ENCODE measurements at regions not wholly inside any gene's neighbourhood (a gene's known extent, or its start where the extent isn't known, plus 50 kb on each side); places are given as distances from the start of the nearest gene placed in this dataset.

DNA sequence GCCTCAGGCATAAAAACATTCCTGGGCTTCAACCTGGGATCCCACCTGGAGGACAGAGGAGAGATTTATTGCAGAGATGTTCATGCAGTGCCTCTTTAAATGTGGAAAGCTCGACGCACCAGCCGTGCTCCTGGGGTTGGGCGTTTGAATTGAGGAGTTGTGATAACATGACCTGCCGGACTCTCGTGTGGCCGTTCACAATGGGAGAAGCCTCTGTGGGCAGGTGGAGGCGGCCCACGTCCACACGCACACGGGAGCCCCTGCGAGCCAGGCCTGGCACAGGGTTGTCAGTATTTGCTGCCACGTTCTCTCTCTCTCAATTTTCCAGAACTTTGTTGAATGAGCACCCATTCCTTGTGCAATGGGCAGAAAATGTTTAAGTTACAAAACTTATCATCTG, 58.3 kb upstream of the PPARA start:
- no peak for DNase-seq

GRCh38 chr22:46092670-46093410, 57.5 kb upstream of the PPARA start:
- no peak for DNase-seq

DNA sequence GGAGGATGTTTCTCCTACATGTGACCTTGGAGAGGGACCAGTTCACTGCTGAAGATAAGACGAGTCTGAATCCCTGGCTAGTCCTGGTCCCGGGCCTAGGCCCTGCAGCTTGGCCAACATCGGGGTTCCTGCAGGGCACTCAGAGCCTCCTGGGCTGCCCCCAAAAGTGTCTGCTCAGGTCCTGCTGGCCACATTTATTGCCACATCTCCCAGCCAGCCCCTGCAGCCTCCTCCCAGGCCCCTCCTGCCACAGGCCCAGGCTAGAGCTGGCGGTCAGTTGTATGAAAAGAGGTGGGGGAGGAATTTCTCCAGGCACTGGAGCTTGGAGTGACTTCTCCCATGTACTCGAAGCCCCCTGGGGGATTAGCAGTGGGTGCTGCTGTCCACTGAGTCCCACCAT, 56.5 kb upstream of the PPARA start:
- DNase-seq = no peak

DNA sequence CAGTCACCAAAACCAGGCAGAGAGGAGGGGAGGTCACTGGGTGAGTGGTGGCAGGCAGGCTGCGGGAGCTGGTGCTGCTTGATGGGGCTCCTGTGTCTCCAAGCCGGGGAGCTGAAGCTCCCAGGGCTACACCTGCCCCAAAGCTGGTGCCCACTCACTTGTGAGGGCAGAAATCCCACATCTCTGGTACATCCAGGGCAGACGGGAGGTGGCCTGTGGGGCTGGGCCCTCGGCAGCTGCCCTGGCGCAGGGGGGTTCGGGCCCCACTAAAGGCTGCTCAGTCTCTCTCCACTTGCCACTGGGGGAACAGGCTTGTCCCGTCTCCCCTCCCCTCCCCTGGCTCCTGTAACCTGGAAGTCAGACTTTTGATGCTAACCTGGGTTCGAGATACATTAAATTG, 55.6 kb upstream of the PPARA start:
- DNase-seq = no peak

- DNase-seq = no peak
Measured at GRCh38 chr22:46096051-46096450, 54.3 kb upstream of the PPARA start.

DNA sequence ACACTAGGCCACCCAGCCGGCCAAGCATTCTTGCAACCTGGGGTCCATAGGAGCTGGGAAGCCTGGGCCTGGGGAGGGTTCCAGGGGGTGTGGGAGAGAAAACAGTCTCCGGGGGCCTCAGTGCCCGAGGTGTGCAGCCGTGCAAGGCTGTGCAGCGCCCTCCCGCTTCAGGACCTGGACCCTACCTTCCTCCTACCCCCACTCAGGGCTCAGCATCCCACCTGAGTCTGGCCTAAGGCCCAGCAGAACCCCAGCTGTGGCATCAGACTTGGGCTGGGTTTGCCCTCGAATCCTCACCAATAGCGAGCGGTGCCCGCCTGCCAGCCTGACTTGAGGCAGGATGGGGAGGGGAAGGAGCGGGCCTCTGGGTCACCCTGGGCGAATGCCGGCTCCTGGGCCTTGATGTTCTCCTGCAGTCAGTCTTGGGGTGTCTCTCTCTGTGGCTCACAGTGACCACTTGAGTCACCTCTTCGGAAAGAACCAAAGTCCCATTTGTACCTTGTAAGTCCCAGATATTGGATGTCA, 53.6 kb upstream of the PPARA start:
- DNase-seq = no peak

DNA sequence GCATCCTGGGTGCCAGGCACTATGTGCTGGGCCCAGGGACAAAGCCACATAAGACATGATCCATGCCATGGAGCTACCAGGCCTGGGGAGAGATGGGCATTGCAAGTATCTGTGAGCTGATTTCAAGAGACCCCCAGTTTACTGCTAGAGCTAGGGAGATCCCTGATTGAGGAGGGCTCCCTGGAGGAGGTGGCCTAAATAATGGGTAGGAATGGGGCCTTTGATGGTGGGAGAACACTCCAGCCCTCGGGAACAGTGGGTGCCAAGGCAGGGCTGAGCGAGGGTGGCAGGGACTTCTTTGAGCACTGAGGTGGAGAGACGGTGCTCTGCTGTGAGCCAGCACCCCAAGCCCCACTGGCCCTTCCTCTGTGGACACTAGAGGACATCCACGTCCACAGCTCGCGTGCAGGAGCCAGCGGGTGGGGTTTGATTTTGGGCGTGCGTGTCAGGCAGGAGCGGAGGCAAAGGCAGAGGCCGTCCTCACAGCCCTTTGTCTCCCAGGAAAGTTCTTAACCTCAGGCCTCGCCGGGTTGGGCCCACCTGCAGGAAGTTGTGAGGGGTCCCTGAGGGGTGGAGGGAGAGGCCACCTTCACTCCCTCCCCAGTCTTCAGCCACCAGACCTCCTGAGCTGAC, 52.9 kb upstream of the PPARA start:
- no peak for DNase-seq

- DNase-seq = no peak
Measured at GRCh38 chr22:46098525-46099475, 51.5 kb upstream of the PPARA start.

DNA sequence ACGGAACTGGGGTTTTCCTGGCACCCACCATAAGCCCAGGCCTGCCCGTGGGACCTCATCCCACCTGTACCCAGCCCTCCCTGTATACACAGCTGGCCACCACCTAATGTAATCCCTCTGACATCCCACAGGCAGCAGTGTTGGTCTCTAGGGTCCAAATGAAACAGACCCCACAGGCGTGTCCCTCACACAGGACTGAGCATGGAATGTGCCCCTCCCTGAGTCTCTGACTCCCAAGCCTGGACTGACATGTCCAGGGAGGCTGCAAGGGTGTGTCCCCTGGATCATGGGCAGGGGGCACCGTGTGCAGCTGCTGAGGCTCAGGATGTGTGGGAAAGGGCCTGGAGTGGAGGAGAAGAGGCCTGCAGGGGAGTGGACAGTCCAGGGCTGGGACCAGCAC, 50.6 kb upstream of the PPARA start:
- DNase-seq = no peak

- DNase-seq = no peak
Measured at GRCh38 chr22:46100401-46101105, 49.8 kb upstream of the PPARA start.

All from NCI-H2171 (cell line).